ENCODE measurements at regions not wholly inside any gene's neighbourhood (a gene's known extent, or its start where the extent isn't known, plus 50 kb on each side); places are given as distances from the start of the nearest gene placed in this dataset.
"Not testable (repeated sequence)": the region's sequence is repeated elsewhere in the genome, so short reads cannot be mapped to it uniquely, and the experiment has no call there.

DNA sequence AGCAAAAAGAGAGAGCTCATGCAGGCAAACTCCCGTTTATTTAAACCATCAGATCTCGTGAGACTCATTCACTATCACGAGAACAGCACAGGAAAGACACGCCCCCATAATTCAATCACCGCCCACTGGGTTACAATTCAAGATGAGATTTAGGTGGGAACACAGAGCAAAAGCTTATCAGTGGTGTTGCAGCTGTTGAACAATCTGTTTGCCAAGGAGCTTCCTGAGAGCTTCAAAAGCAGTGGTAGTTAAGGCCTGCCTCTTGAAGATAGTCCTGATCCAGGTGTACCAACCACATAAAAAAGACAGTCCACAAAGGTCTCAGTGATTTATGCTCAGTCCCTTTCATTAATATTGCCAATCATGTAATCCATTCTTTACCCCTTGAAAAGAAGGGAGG lies 269.4 kb upstream of the IRAK1BP1 start:
- no peak for DNase-seq

DNA sequence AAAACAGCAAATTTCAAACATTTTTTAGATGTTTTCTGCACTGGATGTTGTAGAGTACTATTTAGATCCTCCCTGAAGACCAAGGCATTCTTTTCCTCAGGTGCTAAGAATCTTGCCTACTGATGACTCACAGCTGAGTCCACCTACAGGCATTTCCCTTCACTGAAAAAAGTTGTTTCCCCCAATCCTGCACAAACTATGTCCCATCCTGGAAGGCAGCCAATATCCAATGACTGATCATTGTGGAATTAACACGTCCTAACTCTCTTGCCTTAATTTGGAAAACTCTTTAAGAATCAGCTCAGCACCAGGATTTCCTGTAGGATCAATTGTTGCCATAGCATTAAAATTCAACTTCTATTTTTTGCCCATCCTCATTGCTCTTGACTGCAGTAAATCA lies 268.4 kb upstream of the IRAK1BP1 start:
- no peak for DNase-seq

DNA sequence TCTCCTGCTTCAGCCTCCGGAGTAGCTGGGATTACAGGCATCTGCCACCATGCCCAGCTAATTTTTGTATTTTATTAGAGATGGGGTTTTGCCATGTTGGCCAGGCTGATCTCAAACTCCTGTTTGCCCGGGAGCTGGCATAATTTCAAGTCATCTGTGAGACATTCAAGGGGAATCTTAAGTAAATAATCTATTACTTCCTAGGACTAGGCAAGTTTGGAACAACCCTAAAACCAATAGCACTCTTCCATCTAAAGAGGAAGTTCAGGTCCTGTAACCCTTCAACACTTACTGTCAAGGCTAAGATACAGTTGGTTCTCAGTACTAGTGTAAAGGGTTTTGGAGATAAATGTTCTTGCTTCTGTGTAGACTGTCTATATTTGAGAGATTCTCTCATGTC lies 267.8 kb upstream of the IRAK1BP1 start:
- no peak for DNase-seq

DNA sequence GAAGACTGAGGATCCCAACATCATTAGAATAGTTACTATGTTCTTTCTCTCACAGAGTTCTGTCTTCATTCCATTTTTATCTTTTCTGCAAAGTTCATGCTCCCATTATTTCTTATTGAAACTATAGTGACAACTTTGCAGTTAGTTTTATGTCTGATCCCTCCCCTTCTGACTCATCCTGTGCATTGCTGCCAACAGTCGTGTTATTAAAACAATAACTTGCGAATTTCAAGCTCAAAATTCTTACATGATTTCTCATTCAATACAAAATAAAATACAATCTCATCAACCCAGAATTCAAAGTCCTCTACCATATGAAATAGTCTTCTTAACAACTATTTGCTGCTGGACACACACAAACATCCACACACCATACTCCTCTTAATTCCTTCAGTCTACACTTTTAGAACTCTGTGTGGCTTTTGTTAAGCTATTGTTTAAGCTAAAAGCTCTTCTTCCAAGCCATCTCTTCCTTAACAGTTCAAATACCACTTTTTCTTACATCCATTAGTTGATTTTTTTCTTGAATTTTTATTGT lies 261.4 kb upstream of the IRAK1BP1 start:
- DNase-seq, result peak; percentile 24

DNA sequence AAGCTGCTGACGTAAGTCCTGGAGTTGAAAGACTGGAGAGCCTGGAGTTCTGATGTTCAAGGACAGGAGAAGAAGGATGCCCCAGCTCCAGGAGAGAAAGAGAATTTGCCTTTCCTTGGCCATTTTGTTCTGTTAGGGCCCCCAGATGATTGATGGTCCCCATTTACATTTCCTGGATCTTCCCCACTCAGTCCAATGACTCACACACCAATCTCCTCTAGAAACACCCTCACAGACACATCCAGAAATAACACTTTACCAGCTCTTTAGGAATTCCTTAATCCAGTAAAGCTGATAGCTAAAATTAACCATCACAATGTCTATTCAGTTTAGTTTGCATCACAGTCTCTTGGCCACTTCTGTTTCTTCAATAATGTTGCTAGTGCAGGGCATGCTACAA lies 260.2 kb upstream of the IRAK1BP1 start:
- no peak for DNase-seq

DNA sequence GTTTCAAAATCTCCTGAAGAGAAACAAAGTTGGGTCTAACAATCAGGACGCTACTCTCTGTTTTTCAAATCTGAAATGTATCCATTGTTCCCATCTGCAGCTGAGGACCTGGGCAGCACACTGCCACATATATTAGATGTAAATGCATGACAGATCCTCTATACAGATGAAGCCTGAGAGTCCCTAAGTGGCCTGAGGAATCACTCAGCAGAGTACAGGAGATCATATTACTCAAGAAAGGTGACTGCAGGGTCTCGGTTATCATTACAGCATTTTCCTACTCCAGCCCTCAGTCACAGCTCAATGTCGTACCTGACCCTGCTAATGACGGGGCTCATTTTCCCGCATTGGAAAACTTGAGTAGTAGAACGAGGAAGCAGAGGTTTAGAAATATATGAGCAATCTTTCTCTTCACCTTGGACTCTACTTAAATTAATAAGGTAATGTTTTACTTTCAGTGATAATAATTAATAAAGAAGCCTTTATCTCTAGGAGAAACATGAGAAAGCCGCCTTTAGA lies 256.2 kb upstream of the IRAK1BP1 start:
- DNase-seq, result no peak

DNA sequence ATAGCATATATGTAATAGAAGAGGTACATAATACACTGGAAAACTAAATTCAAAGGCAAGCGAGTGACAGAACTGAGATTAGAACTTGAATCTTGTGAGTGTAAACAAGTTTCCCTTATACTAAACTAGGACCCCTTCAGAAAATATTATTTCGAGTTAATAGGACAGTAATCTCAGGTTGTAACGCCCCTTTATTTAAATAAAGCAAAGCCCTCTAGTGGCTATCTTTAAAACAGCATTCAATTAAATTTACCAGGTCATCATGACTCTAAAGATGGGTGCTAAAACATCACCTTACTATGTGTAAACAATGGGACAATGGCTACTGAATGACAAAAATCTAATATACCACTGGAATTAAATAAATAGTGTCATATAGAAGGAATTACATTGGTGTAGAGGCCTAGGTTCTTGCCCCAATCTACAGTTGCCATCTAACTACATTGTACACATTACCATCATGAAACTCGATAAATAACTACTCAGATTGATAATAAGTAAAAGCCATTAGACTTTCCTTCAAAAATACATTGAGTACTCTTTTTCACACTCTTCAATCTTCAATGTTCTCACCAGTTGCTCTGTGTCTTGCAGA lies 255.4 kb upstream of the IRAK1BP1 start:
- no peak for DNase-seq

DNA sequence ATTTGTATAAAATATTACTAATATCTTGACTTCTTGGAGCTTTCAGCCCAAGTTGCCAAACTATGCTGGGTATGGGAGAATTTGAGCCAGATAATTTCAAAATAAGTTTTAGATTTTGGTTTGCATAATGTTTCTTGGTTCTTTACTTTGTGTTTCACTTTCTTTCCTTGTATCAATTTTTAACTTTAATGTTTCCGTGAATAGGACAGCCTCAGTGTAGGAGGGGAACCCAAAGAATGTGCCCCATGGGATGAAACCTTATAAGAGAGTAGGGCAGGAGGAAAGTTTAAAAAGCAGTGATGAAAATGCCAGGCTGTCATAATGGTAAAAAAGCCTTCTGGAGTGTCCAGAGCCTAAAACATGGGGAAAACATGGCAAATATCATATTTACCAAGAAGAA lies 252.4 kb upstream of the IRAK1BP1 start:
- DNase-seq, result no peak

DNA sequence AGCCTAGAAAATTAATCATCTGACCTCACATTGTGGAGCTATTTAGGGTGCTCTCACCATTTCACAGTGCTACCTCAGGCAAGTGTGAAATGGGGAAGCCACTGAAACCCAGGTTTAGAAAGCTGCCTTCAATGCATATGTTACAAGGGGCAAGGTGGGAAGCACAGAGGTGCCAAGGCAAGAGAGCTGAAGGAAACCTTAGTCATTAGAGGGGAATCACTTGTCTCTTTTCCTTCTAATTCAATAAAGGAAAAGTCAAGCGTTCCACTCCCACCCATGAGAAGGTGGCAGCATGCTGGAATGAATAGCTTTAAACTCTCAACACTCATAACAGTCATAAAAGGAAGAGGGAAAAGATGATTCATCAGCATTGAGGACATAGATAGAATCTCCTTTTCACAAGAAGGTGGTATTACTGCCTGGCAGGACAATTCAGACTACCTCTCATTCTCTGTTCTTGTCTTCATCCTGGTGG lies 251.9 kb upstream of the IRAK1BP1 start:
- DNase-seq, result no peak

DNA sequence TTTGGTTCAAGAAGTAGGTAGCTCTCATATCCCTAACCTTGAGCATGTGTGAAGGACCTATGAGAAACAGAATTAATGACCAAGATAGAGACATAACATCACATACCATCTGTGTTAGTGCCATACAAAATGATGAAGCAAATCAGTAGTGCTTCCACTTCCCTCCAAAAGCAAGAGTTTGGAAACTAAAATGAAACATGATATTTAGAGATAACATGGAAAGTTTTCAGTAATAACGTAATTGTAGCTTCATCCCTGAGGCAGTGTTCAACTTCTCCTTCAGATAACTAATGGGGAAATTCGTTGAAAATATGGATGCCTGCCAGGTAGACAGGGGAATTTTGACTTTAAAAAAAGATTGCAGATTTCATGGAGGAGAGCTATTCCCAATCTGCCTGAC lies 248.4 kb upstream of the IRAK1BP1 start:
- DNase-seq, result no peak

DNA sequence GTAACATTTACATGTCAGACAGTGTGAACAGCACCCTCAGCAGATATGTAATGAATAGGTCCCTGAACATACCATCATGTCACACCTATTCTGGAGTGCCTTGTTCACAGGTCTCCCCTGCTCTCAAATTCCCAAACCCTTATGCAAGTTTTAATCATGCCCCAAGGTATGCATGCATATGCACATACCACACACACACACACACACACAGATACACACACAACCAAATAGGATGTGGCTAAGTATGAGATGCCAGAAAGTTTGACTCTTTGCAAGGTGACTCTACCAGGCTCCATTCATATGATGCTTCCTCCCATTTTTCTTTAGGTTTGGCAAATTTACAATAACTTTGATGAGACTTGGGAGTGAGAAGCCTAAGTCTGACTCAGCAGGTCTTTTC lies 243.8 kb upstream of the IRAK1BP1 start:
- no peak for DNase-seq

DNA sequence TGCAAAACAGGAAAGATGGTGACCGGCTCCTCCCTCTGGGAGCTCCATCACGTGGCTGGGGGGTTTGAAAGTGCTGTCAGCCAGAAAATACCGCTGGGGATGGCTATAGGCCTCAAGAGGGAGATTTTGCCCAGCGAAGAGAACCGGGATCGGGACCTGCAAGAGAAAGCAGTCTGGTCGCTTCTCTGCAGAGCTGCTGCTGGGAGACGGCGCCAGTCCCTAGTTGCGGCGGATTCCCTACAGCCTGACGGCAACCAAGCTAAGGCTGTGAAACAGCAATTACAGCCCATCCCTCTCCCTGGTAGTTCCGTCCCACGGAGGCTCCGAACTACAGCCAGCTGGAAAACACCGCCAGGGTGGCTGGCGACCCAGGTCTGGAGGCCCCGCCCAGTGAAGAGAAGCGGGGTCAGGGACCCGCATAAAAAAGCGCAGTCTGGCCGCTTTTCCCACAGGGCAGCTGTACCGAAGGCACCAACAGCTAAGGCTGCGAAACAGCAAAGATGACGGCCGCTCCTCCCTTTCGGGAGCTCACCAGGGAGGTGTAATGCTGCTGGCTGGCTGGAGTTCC lies 238.1 kb upstream of the IRAK1BP1 start:
- peak; percentile 34 for DNase-seq

DNA sequence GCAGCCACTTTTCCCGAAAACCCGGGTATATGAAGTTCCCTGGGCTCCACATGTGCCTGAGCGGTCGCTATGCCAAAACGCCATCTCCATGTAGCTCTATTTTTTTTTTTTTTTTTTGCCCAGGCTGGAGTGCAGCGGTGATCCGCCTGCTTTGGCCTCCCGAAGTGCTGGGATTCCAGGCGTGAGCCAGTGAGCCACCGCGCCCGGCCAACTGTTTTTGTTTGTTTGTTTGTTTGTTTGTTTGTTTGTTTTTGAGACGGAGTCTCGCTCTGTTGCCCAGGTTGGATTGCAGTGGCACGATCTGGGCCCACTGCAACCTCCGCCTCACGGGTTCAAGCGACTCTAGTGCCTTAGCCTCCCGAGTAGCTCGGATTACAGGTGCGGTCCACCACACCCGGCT lies 237.5 kb upstream of the IRAK1BP1 start:
- DNase-seq, result no peak

DNA sequence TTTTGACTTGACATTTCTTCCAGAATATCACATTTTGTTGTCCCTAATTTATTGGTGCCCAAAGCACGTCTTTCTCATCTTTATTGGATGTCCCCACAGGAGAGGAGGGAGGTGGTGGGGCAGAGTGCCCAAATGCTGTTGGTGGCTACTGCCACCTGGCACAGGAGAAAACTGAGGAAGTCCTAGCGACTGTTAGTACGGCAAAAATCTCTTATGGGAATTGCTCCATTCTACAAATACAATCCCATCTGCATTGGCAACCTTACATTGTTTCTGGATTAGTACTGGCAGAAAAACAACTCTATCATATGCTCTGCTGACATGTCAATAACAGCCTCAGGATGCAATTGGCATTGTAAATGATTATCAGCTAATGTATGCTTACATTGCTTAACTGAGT lies 235.4 kb upstream of the IRAK1BP1 start:
- no peak for DNase-seq

DNA sequence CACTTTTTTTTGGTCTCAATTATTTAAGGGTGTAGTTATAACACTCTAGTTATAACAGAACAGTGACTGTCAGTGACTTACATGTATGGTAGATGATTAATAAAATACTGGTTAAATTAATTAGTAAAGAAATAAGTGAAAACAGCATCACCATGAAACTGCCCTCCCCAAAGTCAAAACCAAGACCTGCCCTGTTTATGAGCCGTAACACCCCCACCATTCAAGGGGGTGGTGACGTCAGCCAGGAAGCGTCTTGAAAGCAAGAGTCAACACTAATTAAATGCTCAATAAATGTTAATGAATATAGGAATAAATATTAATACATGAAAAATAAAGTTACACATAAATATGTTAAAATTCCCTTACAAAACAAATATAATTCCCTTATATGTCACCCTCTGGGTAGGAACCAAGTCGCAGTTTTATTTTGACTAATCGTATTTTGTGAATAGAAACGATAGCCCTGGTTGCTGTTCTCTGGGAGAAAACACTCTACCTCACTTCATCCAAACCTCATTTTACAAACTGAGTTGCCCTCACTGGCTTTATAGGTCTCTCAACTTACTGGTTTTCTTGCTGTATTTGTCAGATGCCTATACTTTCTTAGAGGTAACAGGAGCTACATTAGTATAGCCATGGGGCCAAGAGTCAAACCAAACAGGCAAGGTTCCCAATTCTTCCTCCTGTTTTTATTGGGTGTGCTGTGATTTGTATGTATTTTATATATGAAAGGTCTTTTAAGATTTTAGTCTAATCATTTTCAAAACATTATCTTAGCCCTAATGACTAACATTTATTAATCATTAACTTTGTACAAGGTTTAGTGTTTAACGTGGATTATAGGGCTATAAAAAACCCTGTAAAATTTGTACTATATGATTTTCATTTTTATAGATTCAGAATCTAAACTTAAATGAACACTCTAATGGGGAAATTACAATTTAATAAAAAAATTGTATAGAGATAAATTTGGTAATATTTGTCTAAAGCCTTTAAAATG lies 227.9 kb upstream of the IRAK1BP1 start:
- no peak for DNase-seq

DNA sequence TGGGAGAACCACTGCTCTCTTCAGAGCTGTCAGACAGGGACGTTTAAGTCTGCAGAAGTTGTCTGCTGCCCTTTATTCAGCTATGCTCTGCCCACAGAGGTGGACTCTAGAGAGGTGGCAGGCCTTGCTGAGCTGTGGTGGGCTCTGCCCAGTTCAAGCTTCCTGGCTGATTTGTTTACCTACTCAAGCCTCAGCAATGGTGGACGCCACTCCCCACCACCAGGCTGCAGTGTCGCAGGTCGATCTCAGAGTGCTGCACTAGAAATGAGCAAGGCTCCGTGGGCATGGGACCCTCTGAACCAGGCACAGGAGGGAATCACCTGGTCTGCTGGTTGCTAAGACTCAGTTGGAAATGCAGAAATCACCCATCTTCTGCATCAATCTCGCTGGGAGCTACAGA lies 223.4 kb upstream of the IRAK1BP1 start:
- not testable (repeated sequence) for DNase-seq

DNA sequence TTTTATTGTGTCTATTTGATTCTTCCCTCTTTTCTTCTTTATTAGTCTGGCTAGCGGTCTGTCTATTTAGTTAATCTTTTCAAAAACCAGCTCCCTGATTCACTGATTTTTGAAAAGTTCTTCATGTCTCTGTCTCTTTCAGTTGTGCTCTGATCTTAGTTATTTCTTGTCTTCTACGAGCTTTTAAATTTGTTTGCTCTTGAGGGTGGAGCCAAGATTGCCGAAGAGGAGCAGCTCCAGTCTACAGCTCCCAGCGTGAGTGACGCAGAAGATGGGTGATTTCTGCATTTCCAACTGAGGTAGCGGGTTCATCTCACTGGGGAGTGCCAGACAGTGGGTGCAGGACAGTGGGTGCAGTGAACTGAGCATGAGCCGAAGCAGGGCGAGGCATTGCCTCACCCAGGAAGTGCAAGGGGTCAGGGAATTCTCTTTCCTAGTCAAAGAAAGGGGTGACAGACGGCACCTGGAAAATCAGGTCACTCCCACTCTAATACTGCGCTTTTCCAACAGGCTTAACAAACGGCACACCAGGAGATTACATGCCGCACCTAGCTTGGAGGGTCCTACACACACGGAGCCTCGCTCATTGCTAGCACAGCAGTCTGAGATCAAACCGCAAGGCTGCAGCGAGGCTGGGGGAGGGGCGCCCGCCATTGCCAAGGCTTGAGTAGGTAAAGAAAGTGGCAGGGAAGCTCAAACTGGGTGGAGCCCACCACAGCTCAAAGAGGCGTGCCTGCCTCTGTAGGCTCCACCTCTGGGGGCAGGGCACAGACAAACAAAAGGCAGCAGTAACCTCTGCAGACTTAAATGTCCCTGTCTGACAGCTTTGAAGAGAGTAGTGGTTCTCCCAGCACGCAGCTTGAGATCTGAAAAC lies 220.6 kb upstream of the IRAK1BP1 start:
- not testable (repeated sequence) for DNase-seq

DNA sequence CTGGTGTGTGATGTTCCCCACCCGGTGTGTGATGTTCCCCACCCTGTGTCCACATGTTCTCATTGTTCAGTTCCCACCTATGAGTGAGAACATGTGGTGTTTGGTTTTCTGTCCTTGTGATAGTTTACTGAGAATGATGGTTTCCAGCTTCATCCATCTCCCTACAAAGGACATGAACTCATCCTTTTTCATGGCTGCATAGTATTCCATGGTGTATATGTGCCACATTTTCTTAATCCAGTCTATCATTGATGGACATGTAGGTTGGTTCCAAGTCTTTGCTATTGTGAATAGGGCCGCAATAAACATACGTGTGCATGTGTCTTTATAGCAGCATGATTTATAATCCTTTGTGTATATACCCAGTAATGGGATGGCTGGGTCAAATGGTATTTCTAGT lies 201.5 kb upstream of the IRAK1BP1 start:
- not testable (repeated sequence) for DNase-seq

DNA sequence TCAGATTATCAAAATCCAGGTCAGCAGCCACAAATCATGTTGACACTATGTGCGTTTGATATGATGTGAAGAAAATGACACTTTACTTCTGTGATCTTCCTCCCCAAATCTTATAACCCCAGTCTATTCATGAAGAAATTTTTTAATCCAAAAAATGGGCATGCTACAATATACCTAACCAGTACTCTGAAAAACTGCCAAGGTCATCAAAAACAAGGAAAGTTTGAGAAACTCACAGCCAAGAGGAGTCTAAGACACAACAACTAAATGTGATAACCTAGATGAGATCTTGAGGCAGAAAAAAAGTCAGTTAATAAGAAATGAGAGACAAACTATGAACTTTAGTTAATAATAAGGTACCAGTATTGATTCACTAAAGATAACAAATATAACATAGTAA lies 200.6 kb upstream of the IRAK1BP1 start:
- no peak for DNase-seq

DNA sequence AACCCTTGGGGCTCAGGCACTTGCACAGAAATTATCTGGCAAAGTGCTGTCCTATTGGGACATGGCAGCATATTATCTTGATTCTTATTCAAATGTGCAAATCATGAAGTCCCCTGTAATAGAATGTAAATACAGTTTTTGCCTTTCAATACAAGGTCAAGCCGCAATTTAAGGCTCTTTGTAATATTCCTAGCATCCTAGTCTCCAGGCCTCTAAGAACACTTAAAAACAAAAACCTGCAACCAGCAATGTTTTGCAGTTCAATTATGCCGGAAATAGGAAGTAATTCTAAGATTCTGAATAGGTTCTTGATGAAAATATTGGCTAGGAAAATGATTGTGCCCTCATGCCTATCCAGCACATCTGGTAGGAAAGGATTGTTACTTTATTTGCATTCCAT lies 197.2 kb upstream of the IRAK1BP1 start:
- no peak for DNase-seq

DNA sequence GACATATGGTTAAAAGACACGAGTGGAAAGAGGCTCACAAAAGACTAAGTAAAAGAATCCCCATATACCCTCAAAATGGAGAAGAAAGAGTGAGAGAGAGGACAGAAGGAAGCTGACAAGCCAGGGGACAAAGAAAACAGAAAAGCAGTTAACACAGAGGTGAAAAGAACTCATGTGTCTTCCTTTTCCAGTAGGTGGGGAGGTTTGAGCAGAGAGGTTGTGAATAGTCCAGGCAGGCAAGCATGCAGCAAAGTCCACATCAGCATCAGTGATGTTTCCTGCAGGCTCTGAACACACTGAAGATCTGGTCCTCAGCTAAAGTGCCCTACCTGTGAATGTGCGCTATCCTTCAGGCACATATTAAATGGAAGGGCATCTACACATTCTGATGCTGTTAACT lies 196.5 kb upstream of the IRAK1BP1 start:
- no peak for DNase-seq
